LNCAP (cell line): ENCODE measurements at regions not wholly inside any gene's neighbourhood (a gene's known extent, or its start where the extent isn't known, plus 50 kb on each side); places are given as distances from the start of the nearest gene placed in this dataset.

Experiments used
- CTCF ChIP-seq: fragments of 450-650 bp; IDR thresholded peaks from 2 replicates; pipeline ENCODE4 v1.5.1; 2017; ENCODE audit warnings: mild to moderate bottlenecking

GRCh38 chr13:29991343-29991742, 140.9 kb upstream of the UBL3 start:
- TF ChIP-seq CTCF, result no peak

- TF ChIP-seq CTCF, result no peak
These were observed 136.9 kb upstream of the UBL3 start for GRCh38 chr13:29987340-29987739.

GRCh38 chr13:29980339-29980738, 129.9 kb upstream of the UBL3 start:
- TF ChIP-seq CTCF, result no peak

- TF ChIP-seq CTCF, result no peak
These were observed 127.8 kb upstream of the UBL3 start for GRCh38 chr13:29978211-29978610.

- TF ChIP-seq CTCF, result no peak
These were observed 127.2 kb upstream of the UBL3 start for GRCh38 chr13:29977476-29978120.

- no peak for TF ChIP-seq CTCF
These were observed 126.1 kb upstream of the UBL3 start for GRCh38 chr13:29976535-29976934.

GRCh38 chr13:29975283-29975682, 124.9 kb upstream of the UBL3 start:
- TF ChIP-seq CTCF, result no peak

- no peak for TF ChIP-seq CTCF
These were observed 118.9 kb upstream of the UBL3 start for GRCh38 chr13:29969286-29969685.
